NCI-H82 treated with DMSO at 0.1 percent for 48 hours (cell line): ENCODE measurements at regions not wholly inside any gene's neighbourhood (a gene's known extent, or its start where the extent isn't known, plus 50 kb on each side); places are given as distances from the start of the nearest gene placed in this dataset.
"Not testable (repeated sequence)": the region's sequence is repeated elsewhere in the genome, so short reads cannot be mapped to it uniquely, and the experiment has no call there.

ENCODE experiments used
- DNase-seq: peaks from one replicate; lab custom pipeline; 2025; ENCODE audit not compliant: unreplicated experiment; lab: John Stamatoyannopoulos, UW

DNA sequence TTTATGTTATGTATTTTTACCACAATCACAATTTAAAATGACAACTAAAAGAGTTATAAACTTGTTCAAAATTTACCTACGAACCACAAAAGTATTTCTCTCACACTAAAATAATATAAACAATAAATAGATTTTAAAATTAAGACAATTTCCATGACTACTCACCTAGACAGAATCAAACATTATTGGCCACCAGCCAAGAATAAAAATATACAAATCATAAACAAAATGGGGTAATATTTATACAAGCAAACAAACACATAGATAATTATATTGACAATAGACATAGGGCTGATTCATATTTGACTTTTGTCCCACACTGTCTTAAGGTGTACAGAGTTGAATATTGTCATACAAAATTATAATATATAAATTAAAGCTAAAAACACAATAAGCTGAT, 119.6 kb upstream of the ZNF92 start:
- no peak for DNase-seq

GRCh38 chr7:65251851-65252620, 121.6 kb upstream of the ZNF92 start:
- peak; percentile 84 for DNase-seq

DNA sequence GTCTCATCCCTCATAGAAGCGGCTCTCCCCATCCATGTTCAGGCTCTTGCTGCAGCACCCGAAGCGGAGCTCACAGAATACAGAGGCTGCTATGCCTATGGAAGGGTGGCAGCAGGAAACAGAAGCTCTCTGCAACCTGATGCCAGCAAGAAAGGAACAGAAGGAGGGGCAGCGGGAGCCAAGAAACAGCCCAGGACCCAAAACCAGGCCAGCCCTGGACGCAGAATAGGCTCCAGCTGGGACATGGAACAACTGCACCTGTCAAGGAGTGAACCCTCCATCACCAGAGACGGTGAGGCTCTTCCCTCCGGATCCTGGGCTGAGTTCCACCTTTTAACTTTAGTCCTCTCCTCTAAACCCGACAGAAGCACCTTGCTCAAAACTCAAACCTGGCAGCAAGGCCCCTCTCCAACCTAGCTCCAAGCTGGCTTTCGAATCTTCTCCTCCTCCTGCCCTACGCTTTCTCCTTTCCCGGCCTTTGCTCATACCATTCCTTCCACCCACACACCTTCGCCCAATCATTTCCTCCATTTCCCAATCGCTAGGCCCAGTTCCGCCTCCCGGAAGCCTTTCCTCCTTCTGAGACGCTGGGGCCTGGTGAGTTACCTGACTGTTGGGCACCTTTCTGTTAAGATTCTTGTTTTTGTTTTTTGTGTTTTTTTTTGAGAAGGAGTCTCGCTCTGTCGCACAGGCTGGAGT, 122.8 kb upstream of the ZNF92 start:
- no peak for DNase-seq

GRCh38 chr7:65250216-65250615, 123.4 kb upstream of the ZNF92 start:
- no peak for DNase-seq

- DNase-seq, result no peak
Measured at GRCh38 chr7:65247491-65247890, 126.2 kb upstream of the ZNF92 start.

- DNase-seq, result no peak
Measured at GRCh38 chr7:65239707-65240352, 133.8 kb upstream of the ZNF92 start.

DNA sequence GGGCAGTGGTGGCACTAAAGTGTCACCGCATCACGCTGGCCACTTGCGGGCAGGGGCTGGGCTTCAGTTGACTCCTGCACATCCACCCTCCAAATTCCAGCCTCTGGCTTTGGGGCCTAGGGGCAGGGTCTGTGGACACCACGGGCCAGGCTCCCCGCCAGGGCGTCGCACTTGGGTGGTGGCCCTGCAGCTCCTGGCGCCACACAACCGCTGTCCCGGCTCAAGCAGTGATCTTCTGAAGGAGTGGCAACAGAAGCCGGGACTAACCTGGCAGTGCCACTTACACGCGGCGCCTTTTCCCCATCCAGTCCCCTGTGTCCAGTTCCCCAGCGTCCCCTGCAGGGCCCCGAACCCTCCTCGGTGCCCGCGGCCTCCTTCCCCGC, 134.3 kb upstream of the ZNF92 start:
- no peak for DNase-seq

- DNase-seq, result no peak
Measured at GRCh38 chr7:65238785-65239184, 134.9 kb upstream of the ZNF92 start.

- no peak for DNase-seq
Measured at GRCh38 chr7:65235586-65235985, 138.1 kb upstream of the ZNF92 start.

GRCh38 chr7:65233409-65234034, 140.1 kb upstream of the ZNF92 start:
- DNase-seq, result no peak

- DNase-seq, result no peak
Measured at GRCh38 chr7:65230231-65230630, 143.4 kb upstream of the ZNF92 start.

GRCh38 chr7:65225422-65226006, 148.1 kb upstream of the ZNF92 start:
- no peak for DNase-seq

- DNase-seq, result no peak
Measured at GRCh38 chr7:65222655-65223054, 151.0 kb upstream of the ZNF92 start.

DNA sequence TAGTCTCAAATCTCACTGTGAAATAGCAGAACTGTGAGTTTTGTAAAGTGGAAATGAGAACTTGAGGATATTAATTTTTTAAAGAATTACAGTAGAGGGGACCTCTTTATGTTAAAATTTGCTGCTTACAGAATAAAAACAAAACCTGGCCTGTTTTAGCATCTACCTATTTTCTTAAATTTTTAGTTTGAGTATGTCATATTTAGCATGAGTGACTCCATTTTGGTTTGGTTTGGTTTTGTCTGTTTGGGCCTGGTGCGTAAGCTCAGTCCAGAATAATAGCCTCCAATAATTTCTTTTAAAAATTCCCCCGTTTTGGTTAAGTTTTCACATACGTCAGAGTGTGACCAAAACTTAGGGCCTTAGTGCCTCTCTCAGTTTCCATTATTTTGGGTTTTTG, 152.0 kb upstream of the ZNF92 start:
- no peak for DNase-seq

- DNase-seq, result no peak
Measured at GRCh38 chr7:65219623-65220022, 154.0 kb upstream of the ZNF92 start.

- peak; percentile 19 for DNase-seq
Measured at GRCh38 chr7:65216469-65216868, 157.2 kb upstream of the ZNF92 start.

GRCh38 chr7:65213260-65213659, 160.4 kb upstream of the ZNF92 start:
- not testable (repeated sequence) for DNase-seq

GRCh38 chr7:65199221-65199620, 174.4 kb upstream of the ZNF92 start:
- DNase-seq, result not testable (repeated sequence)

- DNase-seq, result not testable (repeated sequence)
Measured at GRCh38 chr7:65193334-65194058, 180.2 kb upstream of the ZNF92 start.

- DNase-seq, result not testable (repeated sequence)
Measured at GRCh38 chr7:65177041-65177440, 170.6 kb upstream of the ERV3-1 start.

DNA sequence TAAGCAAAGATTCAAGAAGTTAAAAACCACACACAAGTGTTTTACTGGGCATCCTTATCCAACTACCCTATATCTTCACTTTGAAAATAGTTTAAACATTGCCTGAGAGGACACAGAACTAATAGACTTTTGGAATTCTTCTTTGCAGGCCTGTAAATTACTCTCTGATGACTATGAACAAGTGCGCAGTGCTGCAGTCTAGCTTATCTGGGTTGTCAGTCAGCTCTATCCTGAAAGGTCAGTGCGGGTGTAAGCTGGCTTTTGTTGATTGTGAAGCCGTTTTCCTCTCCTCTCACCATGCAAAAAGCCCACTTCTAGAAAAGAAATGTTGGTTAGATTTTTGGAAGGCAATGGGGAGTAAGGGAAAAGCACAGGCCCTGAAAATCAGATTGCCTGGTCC, 143.6 kb upstream of the ERV3-1 start:
- not testable (repeated sequence) for DNase-seq
